GM18508 (cell line): ENCODE measurements at regions not wholly inside any gene's neighbourhood (a gene's known extent, or its start where the extent isn't known, plus 50 kb on each side); places are given as distances from the start of the nearest gene placed in this dataset.
A peak's percentile ranks its signal among the peaks of the same experiment; 100 is the strongest.
"Not testable (repeated sequence)": the region's sequence is repeated elsewhere in the genome, so short reads cannot be mapped to it uniquely, and the experiment has no call there.

ENCODE experiments used
- ATAC-seq: cut with Tn5 transposase; IDR thresholded peaks from one replicate; pipeline ENCODE4 v1.9.1; 2021; ENCODE audit warnings: moderate number of reproducible peaks; ENCODE audit not compliant: insufficient read depth, unreplicated experiment

- ATAC-seq, result not testable (repeated sequence)
These were observed 63.8 kb downstream of the NSUN5 start for GRCh38 chr7:73244782-73245311.

- peak; percentile 67 for ATAC-seq
These were observed 73.5 kb downstream of the NSUN5 start for GRCh38 chr7:73234994-73235717.

DNA sequence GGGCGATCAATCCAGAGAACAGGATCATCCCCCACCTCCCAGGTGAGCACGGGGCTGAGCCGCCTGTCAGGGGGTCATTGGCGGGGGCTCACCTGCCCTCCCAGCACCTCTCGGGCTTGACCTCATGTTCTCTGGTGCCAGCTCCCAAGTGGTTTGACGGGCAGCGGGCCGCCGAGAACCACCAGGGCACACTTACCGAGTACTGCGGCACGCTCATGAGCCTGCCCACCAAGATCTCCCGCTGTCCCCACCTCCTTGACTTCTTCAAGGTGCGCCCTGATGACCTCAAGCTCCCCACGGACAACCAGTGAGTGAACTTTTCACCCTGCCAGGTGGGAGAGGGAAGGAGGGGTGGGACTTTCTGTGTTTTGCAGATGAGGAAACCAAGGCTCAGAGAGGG, 82.9 kb downstream of the NSUN5 start:
- not testable (repeated sequence) for ATAC-seq

DNA sequence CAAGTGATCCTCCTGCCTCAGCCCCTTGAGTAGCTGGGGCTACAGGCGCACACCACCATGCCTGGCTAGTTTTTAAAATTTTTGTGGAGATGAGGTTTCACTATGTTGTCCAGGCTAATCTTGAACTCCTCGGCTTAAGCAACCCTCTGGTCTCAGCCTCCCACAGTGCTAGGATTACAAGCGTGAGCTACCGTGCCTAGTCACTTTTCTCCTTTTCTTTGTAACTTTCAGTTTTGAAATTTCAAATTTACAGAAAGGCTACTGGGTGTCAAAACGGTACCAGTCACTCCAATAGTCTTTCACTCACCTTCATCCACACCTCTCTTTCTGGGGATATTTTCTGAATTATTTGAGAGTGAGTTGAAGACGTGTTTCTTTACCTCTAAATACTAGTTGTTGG, 86.9 kb downstream of the NSUN5 start:
- not testable (repeated sequence) for ATAC-seq

- ATAC-seq, result not testable (repeated sequence)
These were observed 87.8 kb downstream of the NSUN5 start for GRCh38 chr7:73220766-73221370.

DNA sequence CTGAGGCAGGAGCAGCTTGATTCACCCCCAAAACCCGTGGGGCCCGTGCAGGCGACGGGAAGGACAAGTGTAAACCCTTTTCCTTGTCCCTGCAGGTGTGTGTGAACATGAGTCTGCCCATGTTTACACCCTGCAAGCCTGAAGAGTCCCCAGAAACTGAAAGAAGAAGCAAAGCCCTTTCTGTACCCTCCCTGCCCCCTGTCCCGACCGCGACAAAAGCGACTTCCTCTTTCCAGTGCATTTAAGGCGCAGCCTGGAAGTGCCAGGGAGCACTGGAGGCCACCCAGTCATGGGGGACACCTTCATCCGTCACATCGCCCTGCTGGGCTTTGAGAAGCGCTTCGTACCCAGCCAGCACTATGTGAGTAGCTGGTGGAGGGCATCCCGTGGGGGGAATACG, 88.3 kb downstream of the NSUN5 start:
- peak; percentile 58 for ATAC-seq

DNA sequence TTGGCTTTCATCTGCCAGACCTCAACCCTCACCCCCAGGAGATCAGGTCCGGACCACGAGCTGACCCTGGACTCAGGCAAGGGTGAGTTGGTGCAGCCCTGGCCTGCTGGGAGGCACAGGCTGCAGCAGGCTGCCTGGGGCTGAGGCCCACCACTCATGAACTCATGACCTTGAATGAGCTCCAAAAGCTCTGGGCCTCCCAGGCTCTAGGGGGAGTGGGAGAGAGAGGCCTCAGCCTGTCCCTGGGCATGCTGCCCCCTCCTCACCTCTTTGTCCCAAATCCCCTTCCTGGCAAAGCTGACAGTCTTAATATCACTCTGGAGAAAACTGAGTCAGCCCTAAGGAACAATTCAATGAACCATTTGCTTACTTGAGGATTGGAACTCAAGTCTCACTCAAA, 89.8 kb downstream of the NSUN5 start:
- not testable (repeated sequence) for ATAC-seq

- not testable (repeated sequence) for ATAC-seq
These were observed 92.5 kb downstream of the NSUN5 start for GRCh38 chr7:73216046-73216675.

- ATAC-seq, result not testable (repeated sequence)
These were observed 93.4 kb downstream of the NSUN5 start for GRCh38 chr7:73215232-73215631.

DNA sequence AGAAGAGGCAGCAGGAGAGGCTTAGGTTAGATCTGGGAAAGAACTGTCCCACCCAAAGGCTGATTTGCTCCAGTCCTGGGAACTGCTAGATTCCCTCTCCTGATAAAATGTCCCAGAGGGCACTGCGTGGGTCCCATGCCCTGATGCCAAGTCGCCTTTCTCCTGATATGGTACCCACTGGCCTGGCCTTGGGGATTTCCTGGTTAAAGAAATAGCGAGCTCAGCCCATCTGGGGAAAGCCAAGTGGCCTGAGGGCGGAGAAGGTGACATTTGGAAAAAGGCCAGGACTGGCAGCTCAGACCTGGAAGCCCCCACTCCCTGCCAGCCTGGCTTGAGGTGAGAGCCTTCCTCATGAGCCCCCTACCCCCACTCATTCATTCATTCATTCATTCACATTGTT, 94.2 kb downstream of the NSUN5 start:
- not testable (repeated sequence) for ATAC-seq

- ATAC-seq, result not testable (repeated sequence)
These were observed 95.5 kb downstream of the NSUN5 start for GRCh38 chr7:73213076-73213475.

GRCh38 chr7:73205594-73205993, 103.0 kb downstream of the NSUN5 start:
- ATAC-seq, result not testable (repeated sequence)

- not testable (repeated sequence) for ATAC-seq
These were observed 103.7 kb downstream of the NSUN5 start for GRCh38 chr7:73204898-73205297.

DNA sequence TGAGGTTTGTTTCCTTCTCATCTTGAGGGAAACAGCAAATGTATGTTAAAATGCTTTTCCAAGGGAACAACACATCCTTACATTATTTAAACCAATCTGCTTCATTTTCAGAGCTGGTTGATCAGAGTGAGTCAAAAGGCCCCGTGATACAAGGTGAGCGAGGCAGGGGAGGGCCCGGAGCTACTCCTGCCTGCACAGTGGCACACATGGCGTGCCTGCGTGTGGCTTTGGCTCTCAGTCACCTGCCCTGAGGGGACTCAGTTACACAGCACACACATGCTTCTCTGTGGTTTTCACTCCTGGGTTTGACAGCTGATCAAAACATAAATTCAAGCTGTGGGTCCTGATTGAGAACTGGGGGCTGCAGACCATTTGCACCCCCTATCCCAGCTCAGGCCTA, 105.3 kb downstream of the NSUN5 start:
- ATAC-seq, result not testable (repeated sequence)

GRCh38 chr7:73201264-73201663, 107.4 kb downstream of the NSUN5 start:
- ATAC-seq, result not testable (repeated sequence)

DNA sequence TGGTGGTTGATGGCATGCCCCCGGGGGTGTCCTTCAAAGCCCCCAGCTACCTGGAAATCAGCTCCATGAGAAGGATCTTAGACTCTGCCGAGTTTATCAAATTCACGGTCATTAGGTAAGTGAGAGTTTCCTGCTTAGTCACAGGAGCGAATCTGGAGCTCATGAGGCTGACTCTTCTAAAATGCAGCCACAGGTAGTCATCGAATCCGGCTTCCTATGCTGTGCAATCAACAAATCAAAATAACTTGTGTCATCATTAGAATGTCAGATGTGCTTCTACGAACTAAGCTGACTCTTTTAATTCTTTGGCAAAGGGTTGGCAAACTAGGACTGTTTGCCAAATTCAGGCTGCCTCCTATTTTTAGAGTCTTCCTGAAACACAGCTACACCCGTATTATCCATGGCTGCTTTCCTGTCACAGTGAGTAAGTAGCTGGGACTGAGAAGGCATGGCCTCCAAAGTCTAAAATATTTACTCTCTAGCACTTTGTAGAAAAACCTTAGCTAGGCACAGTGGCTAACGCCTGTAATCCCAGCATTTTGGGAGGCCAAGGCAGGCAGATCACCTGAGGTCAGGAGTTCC, 108.0 kb downstream of the NSUN5 start:
- ATAC-seq, result not testable (repeated sequence)

DNA sequence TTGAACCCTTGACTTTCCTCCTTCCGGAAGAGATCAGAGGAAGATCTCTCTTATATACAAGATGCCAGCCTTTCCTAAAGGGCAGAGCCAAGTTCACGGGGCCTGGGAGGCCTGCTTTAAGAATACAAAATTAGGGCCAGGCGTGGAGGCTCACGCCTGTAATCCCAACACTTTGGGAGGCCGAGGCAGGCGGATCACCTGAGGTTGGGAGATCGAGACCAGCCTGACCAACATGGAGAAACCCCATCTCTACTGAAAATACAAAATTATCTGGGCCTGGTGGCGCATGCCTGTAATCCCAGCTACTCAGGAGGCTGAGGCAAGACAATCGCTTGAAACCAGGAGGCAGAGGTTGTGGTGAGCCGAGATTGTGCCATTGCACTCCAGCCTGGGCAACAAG, 108.2 kb upstream of the SPDYE9 start:
- not testable (repeated sequence) for ATAC-seq

GRCh38 chr7:73190483-73191155, 104.8 kb upstream of the SPDYE9 start:
- not testable (repeated sequence) for ATAC-seq

- ATAC-seq, result not testable (repeated sequence)
These were observed 102.4 kb upstream of the SPDYE9 start for GRCh38 chr7:73188287-73188686.
